Fibroblast of lung (primary cell): ENCODE measurements at regions not wholly inside any gene's neighbourhood (a gene's known extent, or its start where the extent isn't known, plus 50 kb on each side); places are given as distances from the start of the nearest gene placed in this dataset.
A peak's percentile ranks its signal among the peaks of the same experiment; 100 is the strongest.
"Not testable (repeated sequence)": the region's sequence is repeated elsewhere in the genome, so short reads cannot be mapped to it uniquely, and the experiment has no call there.

Experiments
- DNase-seq, 2 donors: peaks; one replicate each; pipeline versions ENCODE4 v3.0.0 to v3.0.0-alpha.2; 2010; ENCODE audit warnings: low read depth in 2 of 2
- H2AFZ ChIP-seq: 2 replicates; pipeline ENCODE4 v1.5.1; 2012; ENCODE audit warnings: low read length, control low read depth, inconsistent platforms
- H3K27ac ChIP-seq: 2 replicates; pipeline ENCODE4 v1.5.1; 2011; ENCODE audit warnings: low read length, control low read depth; ENCODE audit not compliant: insufficient read depth
- H3K27me3 ChIP-seq: 2 replicates; pipeline ENCODE4 v1.5.1; 2011; ENCODE audit warnings: mild to moderate bottlenecking, low read length; ENCODE audit not compliant: control insufficient read depth, insufficient read depth
- H3K36me3 ChIP-seq: 2 replicates; pipeline ENCODE4 v1.5.1; 2011; ENCODE audit warnings: low read length; ENCODE audit not compliant: control insufficient read depth, insufficient read depth
- H3K4me1 ChIP-seq: 2 replicates; pipeline ENCODE4 v1.5.1; 2011; ENCODE audit warnings: low read length; ENCODE audit not compliant: control insufficient read depth, insufficient read depth; ENCODE audit errors: extremely low read depth
- H3K4me2 ChIP-seq: 2 replicates; pipeline ENCODE4 v1.5.1; 2011; ENCODE audit warnings: low read length, control low read depth; ENCODE audit not compliant: insufficient read depth; ENCODE audit errors: extremely low read depth
- H3K4me3 ChIP-seq, 4 experiments: fragments of 200-600 bp in 1 of 4; sonication (generic) in 1 of 4; replicated peaks in 1 of 4; 2 replicates each; pipeline ENCODE4 v1.5.1; 2011 to 2016; ENCODE audit warnings: low read length in 4 of 4, low read depth in 3 of 4, mild to moderate bottlenecking in 3 of 4, control low read depth in 2 of 4, inconsistent platforms in 1 of 4, mixed read lengths in 1 of 4; ENCODE audit not compliant: insufficient read depth in 1 of 4; ENCODE audit errors: control extremely low read depth in 1 of 4
- H3K79me2 ChIP-seq: 2 replicates; pipeline ENCODE4 v1.5.1; 2012; ENCODE audit warnings: mild to moderate bottlenecking, low read length, inconsistent platforms; ENCODE audit not compliant: control insufficient read depth, insufficient read depth
- H3K9ac ChIP-seq: 2 replicates; pipeline ENCODE4 v1.5.1; 2011; ENCODE audit warnings: mild to moderate bottlenecking, low read length, control low read depth; ENCODE audit not compliant: insufficient read depth
- H3K9me3 ChIP-seq: 2 replicates; pipeline ENCODE4 v1.5.1; 2012; ENCODE audit warnings: low read depth, low read length; ENCODE audit not compliant: control insufficient read depth, insufficient read depth
- H4K20me1 ChIP-seq: 2 replicates; pipeline ENCODE4 v1.5.1; 2011; ENCODE audit warnings: low read length; ENCODE audit not compliant: control insufficient read depth, insufficient read depth; ENCODE audit errors: extremely low read depth
- EZH2 ChIP-seq: IDR thresholded peaks from 2 replicates; pipeline ENCODE4 v1.5.1; 2012; ENCODE audit warnings: low read length, control low read depth, mild to moderate bottlenecking; ENCODE audit errors: missing control alignments
- TF ChIP-seq, protein P1 (sequence below), 2 donors: IDR thresholded peaks in 1 of 2; conservative IDR thresholded peaks in 1 of 2; 1 replicate in 1 of 2; 2 replicates in 1 of 2; pipeline ENCODE4 v1.5.1; 2011 to 2012; ENCODE audit warnings: low read length in 2 of 2, control low read depth in 1 of 2, inconsistent platforms in 1 of 2, low read depth in 1 of 2, mild to moderate bottlenecking in 1 of 2

DNA sequence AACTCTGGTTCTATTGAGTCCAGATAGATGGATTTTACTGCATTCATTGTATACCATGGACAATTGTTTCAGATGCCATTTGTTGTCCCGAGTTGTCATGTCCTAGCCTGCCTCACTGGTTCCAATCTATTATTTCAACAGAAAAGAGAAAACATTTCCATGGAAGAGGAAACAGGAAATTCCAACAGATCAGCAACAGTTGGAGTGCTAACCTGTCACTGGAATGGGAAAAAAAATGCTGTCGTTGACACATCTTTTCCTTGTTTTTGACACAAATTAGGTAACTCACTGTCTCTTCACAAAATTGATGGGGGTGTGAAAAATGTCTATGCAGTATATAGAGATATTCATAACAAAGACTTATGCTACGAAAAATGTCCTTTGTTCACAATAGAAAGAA is 432.0 kb upstream of the TBL1XR1 start:
- no peak for TF ChIP-seq EZH2
- TF ChIP-seq, protein P1, sequence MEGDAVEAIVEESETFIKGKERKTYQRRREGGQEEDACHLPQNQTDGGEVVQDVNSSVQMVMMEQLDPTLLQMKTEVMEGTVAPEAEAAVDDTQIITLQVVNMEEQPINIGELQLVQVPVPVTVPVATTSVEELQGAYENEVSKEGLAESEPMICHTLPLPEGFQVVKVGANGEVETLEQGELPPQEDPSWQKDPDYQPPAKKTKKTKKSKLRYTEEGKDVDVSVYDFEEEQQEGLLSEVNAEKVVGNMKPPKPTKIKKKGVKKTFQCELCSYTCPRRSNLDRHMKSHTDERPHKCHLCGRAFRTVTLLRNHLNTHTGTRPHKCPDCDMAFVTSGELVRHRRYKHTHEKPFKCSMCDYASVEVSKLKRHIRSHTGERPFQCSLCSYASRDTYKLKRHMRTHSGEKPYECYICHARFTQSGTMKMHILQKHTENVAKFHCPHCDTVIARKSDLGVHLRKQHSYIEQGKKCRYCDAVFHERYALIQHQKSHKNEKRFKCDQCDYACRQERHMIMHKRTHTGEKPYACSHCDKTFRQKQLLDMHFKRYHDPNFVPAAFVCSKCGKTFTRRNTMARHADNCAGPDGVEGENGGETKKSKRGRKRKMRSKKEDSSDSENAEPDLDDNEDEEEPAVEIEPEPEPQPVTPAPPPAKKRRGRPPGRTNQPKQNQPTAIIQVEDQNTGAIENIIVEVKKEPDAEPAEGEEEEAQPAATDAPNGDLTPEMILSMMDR (conservative IDR thresholded peaks at IDR 0.05 in 1 of 2, IDR thresholded peaks at IDR 0.05 in 1 of 2; ENCODE audit: low read depth in 1 of 2, low read length in 2 of 2) = no peak
- Histone ChIP-seq H3K79me2 (no peaks in the 10 kb centered on the region), H3K4me3 (no peak overlapping the region), H2AFZ (no peak overlapping the region), H3K9me3 (no peaks in the 10 kb centered on the region), H3K27ac (no peak overlapping the region), H3K9ac (no peak overlapping the region), H3K27me3 (no peaks in the 10 kb centered on the region), H4K20me1 (no peaks in the 10 kb centered on the region), H3K4me1 (peaks cover 5% of the 10 kb centered on the region), H3K4me2 (no peak overlapping the region), H3K36me3 (no peaks in the 10 kb centered on the region)
- DNase-seq = no peak

DNA sequence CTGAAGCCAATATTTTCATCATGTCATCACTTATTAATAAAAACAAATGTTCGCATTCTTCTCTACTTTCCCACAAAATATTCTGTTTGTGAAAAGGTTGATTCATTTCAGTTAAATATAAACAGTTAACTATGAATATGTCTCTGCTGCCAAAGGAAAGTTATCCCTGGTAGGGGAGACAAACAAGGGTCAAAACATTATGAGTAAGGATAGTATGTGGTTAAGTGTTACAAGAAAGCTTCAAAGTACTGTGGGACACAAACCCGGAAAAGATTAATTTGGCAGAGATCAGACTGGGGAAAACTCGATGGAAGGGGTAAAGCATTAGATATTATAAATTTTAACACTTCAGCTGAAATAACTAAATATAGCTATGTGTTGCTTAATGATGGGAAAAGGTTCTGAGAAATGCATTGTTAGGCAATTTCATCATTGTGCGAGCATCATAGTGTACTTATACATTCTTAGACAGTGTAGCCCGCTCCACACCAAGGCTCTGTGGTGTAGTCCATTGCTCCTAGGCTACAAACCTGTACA is 436.5 kb upstream of the TBL1XR1 start:
- no peak overlapping the region for H3K4me2 ChIP-seq
- no peak overlapping the region for H2AFZ ChIP-seq

DNA sequence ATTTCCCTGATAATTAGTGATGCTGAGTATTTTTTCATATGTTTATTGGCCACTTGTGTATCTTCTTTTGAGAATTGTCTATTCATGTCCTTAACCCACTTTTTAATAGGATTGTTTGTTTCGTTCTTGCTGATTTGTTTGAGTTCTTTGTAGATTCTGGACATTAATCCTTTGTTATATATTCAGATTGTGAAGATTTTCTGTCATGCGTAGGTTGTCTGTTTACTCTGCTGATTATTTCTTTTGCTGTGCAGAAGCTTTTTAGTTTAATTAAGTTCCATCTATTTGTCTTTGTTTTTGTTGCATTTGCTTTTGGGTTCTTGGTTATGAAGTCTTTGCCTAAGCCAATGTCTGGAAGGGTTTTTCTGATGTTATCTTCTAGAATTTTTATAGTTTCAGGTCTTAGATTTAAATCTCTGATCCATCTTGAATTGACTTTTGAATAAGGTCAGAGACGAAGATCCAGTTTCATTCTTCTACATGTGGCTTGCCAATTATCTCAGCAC is 438.4 kb upstream of the TBL1XR1 start:
- not testable (repeated sequence) for H3K4me2 ChIP-seq, H2AFZ ChIP-seq

More for the DNA sequence above, 436.5 kb upstream of the TBL1XR1 start:
- Histone ChIP-seq H3K4me1 (peaks cover 5% of the 10 kb centered on the region), H3K79me2 (no peaks in the 10 kb centered on the region), H3K9ac (no peak overlapping the region), H3K27ac (no peak overlapping the region), H3K4me3 (no peak overlapping the region), H3K9me3 (no peaks in the 10 kb centered on the region), H3K36me3 (no peaks in the 10 kb centered on the region), H4K20me1 (no peaks in the 10 kb centered on the region), H3K27me3 (no peaks in the 10 kb centered on the region)
- no peak for TF ChIP-seq EZH2
- TF ChIP-seq, protein P1 (conservative IDR thresholded peaks at IDR 0.05 in 1 of 2, IDR thresholded peaks at IDR 0.05 in 1 of 2; ENCODE audit: low read depth in 1 of 2, low read length in 2 of 2) = no peak
- DNase-seq = peak; percentile 88 to 97

More for the DNA sequence above, 438.4 kb upstream of the TBL1XR1 start:
- not testable (repeated sequence) for H3K79me2 ChIP-seq, H3K27me3 ChIP-seq, H4K20me1 ChIP-seq, DNase-seq, H3K4me1 ChIP-seq, H3K4me3 ChIP-seq, H3K36me3 ChIP-seq, H3K27ac ChIP-seq, H3K9ac ChIP-seq, H3K9me3 ChIP-seq
